DMS53 treated with DMSO at 0.1 percent for 48 hours (cell line): ENCODE measurements at regions not wholly inside any gene's neighbourhood (a gene's known extent, or its start where the extent isn't known, plus 50 kb on each side); places are given as distances from the start of the nearest gene placed in this dataset.
A peak's percentile ranks its signal among the peaks of the same experiment; 100 is the strongest.
"Not testable (repeated sequence)": the region's sequence is repeated elsewhere in the genome, so short reads cannot be mapped to it uniquely, and the experiment has no call there.

Experiments
- DNase-seq: peaks from one replicate; lab custom pipeline; 2025; ENCODE audit not compliant: unreplicated experiment; lab: John Stamatoyannopoulos, UW

GRCh38 chr10:60479305-60480020 is 89.8 kb upstream of the ANK3 start:
- no peak for DNase-seq

- DNase-seq = no peak
Measured at GRCh38 chr10:60476451-60476850, 86.8 kb upstream of the ANK3 start.

DNA sequence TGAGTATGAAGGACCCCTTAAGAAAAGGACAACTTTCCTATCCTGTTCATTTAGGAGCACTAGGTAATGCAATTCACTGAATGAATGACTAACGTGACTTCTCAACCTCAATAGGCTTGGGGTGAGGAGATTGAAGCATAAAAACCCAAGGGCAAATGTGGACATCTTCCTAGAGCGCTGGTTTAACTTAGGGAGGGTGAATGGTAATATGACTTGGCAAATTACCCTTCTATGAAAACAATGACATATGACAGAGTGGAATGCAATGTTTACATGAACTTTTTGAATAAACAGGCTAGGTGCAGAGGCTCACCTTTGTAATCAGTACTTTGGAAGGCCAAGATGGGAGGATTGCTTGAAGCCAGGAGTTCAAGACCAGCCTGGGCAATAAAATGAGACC is 83.9 kb upstream of the ANK3 start:
- no peak for DNase-seq

DNA sequence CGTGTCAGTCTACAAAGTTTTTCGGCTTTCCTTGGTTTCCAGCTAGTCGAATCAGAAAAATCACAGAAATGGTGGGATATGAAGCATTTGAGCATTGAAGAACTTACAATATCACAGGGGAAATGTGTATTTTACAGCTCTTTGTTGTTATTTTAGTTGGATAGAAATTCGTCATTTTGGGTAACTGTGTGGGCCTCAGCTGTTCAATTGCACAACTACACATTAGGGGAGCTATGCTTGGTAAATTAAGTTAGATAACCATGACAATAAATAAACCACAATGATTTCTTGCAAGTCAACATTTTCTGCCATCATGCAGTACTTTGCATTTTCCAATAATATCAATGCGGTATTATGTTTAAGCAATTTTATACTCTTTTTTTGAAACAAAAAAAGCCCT is 80.4 kb upstream of the ANK3 start:
- DNase-seq = no peak

- DNase-seq = not testable (repeated sequence)
Measured at GRCh38 chr10:60469147-60469546, 79.5 kb upstream of the ANK3 start.

- DNase-seq = no peak
Measured at GRCh38 chr10:60467202-60467546, 77.5 kb upstream of the ANK3 start.

- no peak for DNase-seq
Measured at GRCh38 chr10:60466267-60467201, 76.9 kb upstream of the ANK3 start.

GRCh38 chr10:60465801-60466200 is 76.1 kb upstream of the ANK3 start:
- no peak for DNase-seq

DNA sequence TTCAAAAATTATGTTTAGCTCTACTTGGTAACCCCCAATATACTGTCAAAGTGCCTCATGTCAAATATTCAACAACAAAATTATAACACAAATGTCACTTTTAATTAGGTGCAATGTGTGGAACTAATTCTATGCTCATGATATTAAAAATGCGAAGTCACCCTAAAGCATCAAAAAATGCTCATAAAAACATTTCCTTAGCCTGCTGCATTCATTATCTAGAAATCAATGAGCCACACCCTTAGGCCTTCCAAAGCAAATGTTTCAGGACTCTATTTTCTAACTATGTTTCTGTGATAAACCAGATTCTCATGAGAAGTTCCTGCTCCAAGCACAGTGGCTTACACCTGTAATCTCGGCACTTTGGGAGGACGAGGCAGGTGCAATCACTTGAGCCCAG is 75.0 kb upstream of the ANK3 start:
- DNase-seq = no peak

DNA sequence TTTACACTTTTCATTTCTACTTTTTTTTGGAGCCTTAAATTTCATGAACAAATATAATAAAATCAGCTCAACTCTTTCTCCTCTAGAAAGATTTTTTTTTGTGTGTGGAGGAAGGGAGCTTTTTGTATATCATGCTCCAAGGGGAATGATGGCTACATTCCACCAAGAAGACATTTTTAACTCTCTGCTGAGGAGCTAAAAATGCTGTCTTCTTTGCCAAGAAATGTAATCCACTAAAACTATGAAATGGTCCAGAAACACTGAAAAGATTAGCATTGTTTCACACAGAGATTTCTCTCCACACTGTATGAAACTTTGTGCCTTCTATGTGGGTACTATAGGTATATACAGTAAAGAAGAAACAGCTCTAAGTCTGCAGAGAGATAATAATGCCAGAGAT is 74.1 kb upstream of the ANK3 start:
- no peak for DNase-seq

GRCh38 chr10:60461688-60462087 is 72.0 kb upstream of the ANK3 start:
- no peak for DNase-seq

DNA sequence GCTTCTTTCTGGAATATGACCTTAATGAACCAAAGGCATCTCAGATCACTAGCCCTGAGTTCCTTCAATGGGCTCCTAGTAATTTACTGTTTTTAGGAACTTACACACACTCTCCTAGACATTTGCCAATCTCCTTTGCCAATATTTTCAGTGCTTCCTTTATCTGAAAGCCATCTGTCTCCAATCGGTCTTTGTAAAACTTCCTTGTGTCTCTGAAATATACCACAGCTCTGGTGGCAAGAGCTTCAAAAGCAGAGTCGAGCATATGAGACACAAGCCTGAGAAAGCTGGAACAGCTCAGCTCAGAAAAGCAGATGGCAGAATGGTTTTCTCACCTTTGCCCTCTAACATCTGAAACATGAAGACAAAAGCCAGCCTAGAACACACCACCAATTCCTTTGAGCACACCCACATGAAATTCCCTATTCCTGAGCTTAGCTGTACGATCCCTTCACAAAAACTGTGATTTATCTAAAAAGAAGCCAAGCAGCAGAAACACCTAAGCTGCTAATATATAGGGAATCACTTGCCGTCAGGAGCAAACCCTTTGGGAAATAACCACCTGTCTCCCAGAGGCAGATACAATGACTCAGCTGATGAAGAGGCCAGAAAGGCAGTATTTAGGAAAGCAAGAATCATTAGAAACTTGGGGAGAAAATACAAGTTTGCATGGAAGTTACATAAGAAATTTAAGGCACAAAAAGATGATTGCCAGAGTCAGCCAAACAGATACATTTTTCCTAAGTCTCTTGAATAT is 70.2 kb upstream of the ANK3 start:
- DNase-seq = no peak

DNA sequence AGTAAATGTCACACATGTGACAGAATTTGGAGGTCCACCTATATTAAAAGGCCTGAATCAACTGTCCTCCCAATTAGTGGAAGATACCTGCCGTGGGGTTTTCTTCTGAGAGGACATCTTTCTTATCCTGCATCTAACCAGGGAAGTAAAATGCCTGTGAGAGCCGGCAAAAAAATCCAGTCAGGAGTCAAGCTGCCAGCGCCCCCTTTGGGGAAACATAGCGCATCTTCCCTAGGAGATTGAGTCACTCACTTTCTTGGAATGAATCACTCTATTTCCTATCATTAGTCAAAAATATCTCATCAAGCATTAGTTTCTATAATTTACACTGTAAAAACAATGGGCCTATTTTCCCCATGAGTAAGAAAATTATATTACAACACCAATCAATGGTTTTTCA is 66.4 kb upstream of the ANK3 start:
- DNase-seq = no peak

DNA sequence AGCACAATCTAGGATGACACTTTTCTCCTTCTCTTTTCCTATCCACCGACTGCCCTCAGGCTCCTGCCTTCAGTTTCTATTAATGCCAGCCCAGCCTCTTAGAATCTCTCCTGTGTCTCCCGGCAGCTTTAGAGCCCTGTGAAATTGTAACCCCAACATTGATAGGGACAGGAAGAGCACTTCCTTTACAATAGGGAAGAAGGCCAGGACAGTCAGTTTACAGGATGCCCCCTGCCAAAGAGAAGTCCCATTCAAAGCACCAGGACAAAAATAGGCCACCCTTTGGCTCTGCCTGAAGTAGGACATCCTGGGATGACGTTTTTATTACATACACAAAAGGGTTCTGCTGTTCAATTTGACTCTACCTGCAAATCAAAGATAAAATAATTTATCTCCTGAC is 64.7 kb upstream of the ANK3 start:
- no peak for DNase-seq

DNA sequence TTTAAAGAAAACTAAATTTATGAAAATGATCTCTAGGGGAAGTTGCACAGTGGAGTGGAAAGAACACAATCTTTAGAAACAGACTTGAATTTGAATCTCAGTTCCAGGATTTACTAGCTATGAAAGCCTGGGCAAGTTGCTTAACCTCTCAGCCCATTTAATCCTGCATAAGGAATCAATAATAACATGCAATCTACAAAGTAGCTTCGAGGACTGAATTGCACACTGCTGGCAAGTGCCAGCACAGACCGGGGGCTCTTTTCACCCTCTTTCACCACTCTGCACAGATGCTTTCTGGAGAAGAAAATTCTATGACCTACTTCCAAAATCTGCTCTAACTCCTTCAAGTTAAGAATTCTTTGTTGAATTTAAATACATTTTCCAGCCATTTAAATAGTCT is 63.4 kb upstream of the ANK3 start:
- no peak for DNase-seq

DNA sequence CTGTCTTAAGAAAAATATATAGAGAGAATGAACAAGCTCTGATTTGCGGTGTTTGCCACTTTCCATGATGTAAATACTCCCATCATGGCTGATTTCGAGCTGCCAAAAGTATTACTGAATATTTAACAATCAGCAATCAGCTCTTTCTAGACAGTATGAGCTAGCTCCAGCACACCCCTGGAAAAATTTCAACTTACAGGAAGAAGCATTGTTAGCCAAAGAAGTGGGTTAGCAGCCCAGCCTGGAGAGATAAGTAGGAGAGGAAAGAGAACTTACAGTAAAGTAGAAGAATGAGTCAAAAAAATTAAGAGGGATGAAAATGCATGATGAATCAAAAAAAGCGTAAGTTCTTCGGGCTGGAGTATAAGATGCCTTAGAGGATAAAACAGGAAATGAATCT is 60.6 kb upstream of the ANK3 start:
- DNase-seq = no peak

- DNase-seq = no peak
Measured at GRCh38 chr10:60448246-60448645, 58.6 kb upstream of the ANK3 start.

GRCh38 chr10:60446851-60447250 is 57.2 kb upstream of the ANK3 start:
- DNase-seq = peak; percentile 67

GRCh38 chr10:60446070-60446833 is 56.6 kb upstream of the ANK3 start:
- DNase-seq = no peak

GRCh38 chr10:60444494-60445064 is 54.9 kb upstream of the ANK3 start:
- peak; percentile 10 for DNase-seq

GRCh38 chr10:60443346-60443745 is 53.7 kb upstream of the ANK3 start:
- DNase-seq = no peak
